SK-N-MC (cell line): ENCODE measurements at regions not wholly inside any gene's neighbourhood (a gene's known extent, or its start where the extent isn't known, plus 50 kb on each side); places are given as distances from the start of the nearest gene placed in this dataset.

Experiments
- EZH2 ChIP-seq: fragments of 200-600 bp; sonication (generic); IDR thresholded peaks from one replicate; pipeline ENCODE4 v1.6.1; 2017; ENCODE audit warnings: antibody characterized with exemption
- POLR2AphosphoS5 ChIP-seq: IDR thresholded peaks from 2 replicates; pipeline ENCODE4 v1.6.1; 2012; ENCODE audit warnings: mild to moderate bottlenecking, low read depth, low read length, borderline replicate concordance

DNA sequence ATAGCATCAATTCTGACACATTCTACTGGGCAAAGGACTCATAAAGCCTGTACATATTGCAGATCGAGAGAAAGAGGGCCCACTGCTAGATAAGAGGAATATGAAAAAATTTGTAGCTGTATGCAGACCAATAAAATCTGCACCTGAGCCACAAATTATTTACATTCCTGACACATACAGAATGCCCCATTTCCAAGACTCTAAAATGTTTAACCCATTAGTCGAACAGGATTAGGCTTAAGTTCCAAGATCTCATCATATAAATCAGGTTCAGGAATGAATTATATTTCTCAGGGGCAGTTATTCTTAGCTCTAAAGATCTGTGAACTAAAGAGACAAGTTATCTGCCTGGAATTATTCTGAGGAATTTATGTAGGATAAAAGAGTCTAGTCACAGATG, 1615.8 kb downstream of the ARAP2 start:
- TF ChIP-seq EZH2, result no peak
- TF ChIP-seq POLR2AphosphoS5, result no peak
